ENCODE measurements at regions not wholly inside any gene's neighbourhood (a gene's known extent, or its start where the extent isn't known, plus 50 kb on each side); places are given as distances from the start of the nearest gene placed in this dataset.
"Not testable (repeated sequence)": the region's sequence is repeated elsewhere in the genome, so short reads cannot be mapped to it uniquely, and the experiment has no call there.

DNA sequence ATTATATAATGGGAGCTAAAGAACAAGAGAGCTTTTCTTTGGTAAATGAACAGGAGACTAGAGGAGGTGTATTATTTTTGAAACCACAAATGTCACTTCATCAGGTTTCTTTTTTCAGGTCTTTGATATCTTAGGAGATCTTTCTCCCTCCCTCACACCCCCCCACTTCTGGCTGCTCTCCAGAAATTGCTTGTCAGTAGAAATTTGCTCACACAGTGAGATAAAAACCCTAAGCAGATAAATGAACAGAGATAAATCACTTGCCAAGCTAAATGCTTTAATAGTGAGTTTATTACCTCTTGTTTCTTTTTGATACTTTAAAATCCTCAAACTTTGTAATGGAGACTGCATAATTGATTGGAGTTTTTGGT lies 421.2 kb upstream of the TENM3 start:
- no peak for DNase-seq (ENCODE audit: low read depth)

- DNase-seq (ENCODE audit: low read depth): no peak
These were observed 420.0 kb upstream of the TENM3 start for GRCh38 chr4:181823183-181823582.

DNA sequence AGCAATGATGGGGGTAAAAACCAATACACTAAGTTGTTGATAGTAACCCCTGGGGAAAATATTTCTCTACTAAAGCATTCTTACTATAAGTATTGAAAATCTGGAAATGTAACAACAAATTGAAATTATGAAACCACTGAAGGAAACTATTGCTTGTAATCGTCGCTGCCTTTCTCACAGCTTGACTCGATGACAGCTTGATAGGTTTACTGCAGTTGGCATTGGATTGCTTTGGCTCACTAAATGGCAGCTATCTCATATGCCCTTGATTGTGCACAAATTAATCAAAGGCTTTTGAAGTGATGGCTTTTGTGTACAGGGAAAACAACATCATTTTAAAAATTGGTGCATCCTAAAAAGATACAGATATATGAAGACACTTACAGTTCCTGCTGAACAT lies 419.6 kb upstream of the TENM3 start:
- DNase-seq (ENCODE audit: low read depth): no peak

DNA sequence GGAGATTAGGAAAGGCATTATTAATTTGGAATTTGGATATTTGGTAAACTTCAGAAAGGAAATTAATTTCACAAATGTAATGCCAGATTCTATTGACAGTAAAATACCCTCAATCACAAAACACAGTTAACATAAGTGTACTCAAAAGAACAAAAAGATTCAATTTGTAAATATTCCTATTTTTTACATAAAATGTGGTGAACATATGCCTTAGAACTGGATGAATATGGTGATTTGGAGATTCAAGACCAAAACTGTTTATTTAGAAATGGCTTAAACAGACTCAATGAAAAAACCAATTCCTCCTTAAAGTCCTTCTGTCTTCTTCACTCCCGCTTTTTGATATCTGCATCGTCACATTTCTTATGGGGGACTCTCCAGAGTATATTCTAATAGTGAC lies 417.6 kb upstream of the TENM3 start:
- no peak for DNase-seq (ENCODE audit: low read depth)

DNA sequence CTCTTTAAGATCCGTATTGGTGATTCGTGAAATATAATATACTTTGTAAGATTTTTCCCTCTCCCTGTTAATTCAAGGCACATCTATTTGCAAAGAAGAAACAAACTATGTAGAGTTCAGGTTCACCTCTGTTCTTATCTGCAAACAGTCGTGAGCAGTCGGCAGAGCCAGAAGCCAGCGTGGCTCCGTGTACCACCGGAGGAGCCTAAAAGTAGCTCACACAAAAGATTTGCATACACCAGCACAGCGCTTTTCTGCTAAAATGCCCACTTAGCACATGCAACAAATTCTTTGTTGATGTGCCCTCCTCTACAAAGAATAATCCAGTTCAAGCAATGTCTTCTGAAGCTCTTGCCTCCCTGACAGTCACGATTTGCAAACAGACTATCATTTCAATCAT lies 416.0 kb upstream of the TENM3 start:
- no peak for DNase-seq (ENCODE audit: low read depth)

GRCh38 chr4:181830404-181831035 lies 412.7 kb upstream of the TENM3 start:
- no peak for DNase-seq (ENCODE audit: low read depth)

DNA sequence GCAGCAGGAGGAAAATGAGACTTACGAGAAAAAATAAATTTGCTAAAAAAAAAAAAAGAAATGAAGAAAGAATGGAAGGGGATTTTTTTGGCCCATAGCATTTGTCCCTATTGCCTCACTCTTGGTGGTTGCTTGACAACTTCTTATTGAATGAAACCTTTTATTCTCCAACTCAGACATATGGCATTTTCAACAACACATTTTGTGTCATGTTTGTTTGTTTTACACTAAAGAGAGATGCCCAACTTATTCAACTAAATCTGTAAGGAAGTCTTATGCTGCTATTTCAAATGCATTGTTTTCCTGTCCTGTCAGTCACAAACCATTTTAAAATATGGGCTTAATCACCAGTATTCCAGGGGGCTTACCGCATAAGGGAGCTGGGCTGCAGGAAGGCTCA lies 409.1 kb upstream of the TENM3 start:
- DNase-seq (ENCODE audit: low read depth): no peak

DNA sequence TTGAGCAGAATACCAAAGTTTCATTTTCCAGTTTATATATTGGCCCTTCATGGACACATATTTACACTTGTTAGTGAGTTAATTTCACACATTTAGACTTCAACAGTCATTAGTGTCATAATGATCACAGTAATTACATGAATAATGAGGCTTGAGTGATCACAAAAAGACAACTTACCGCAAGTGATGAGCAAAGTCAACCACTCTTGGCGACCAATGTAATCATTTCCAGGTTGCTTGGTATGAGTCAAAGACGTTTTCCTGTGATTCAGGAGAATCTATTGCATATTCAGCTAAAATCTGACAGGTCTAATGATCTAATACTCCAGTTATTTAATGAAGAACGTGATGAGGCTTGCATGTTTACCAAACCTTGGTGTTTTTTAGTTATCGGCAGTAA lies 407.9 kb upstream of the TENM3 start:
- no peak for DNase-seq (ENCODE audit: low read depth)

- DNase-seq (ENCODE audit: low read depth): no peak
These were observed 404.9 kb upstream of the TENM3 start for GRCh38 chr4:181838253-181838652.

DNA sequence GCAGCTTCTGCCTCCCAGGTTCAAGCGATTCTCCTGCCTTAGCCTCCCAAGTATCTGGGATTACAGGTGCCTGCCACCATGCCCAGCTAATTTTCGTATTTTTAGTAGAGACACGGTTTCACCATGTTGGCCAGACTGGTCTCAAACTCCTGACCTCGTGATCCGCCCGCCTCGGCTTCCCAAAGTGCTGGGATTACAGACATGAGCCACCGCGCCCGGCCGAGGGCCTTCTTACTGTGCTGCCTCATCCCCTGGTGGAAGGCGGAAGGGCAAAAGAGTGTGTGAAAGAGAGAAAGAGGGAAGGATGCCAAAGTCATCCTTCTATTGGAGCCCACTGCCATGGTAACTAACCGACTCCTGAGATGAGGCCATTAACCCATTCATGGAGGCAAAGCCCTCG lies 399.4 kb upstream of the TENM3 start:
- not testable (repeated sequence) for DNase-seq (ENCODE audit: low read depth)

GRCh38 chr4:181845617-181846016 lies 397.6 kb upstream of the TENM3 start:
- no peak for DNase-seq (ENCODE audit: low read depth)

DNA sequence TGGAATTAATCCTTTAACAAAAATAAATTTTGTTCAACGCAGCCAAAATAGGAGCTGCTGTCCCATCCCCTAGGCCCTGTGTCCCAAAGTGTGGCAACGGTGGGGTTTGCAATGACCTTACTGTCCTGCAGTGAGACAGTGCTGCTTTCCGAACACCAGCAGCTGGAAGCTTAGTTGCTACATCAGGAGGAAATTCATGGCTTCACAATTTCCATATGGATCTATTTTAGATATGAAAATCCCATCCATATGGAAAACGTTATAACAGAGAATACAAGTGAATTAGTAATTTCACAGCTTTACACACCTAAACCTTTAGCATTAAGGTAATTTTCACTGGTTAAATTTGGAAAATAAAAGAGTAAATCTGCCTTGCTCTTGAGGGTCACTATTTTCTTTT lies 396.3 kb upstream of the TENM3 start:
- DNase-seq (ENCODE audit: low read depth): no peak

DNA sequence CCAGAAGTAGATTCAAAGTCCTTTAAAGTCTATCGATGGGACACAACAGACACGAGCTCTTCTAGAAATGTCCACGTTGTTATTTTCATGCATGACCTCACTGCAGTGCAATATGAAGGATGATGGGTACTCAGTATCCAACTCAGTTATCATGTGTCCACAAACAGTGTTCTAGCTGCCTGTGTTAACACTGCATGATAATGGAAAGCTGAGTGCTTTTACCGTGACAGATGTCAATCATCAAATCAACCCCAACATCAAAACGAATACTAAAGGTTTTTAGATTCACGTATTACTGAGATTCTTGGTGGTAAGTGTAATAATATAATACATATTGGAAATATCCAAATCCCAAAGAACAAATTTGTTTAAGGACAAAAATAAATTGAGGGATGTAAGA lies 394.8 kb upstream of the TENM3 start:
- no peak for DNase-seq (ENCODE audit: low read depth)

- no peak for DNase-seq (ENCODE audit: low read depth)
These were observed 393.7 kb upstream of the TENM3 start for GRCh38 chr4:181849472-181849871.

- DNase-seq (ENCODE audit: low read depth): peak; percentile 5
These were observed 389.2 kb upstream of the TENM3 start for GRCh38 chr4:181853881-181854511.

GRCh38 chr4:181855307-181855706 lies 387.9 kb upstream of the TENM3 start:
- DNase-seq (ENCODE audit: low read depth): no peak

- DNase-seq (ENCODE audit: low read depth): not testable (repeated sequence)
These were observed 385.7 kb upstream of the TENM3 start for GRCh38 chr4:181857471-181857870.

GRCh38 chr4:181858741-181859140 lies 384.5 kb upstream of the TENM3 start:
- no peak for DNase-seq (ENCODE audit: low read depth)

- no peak for DNase-seq (ENCODE audit: low read depth)
These were observed 383.8 kb upstream of the TENM3 start for GRCh38 chr4:181859439-181859838.

- DNase-seq (ENCODE audit: low read depth): peak; percentile 71
These were observed 383.0 kb upstream of the TENM3 start for GRCh38 chr4:181860157-181860556.

- DNase-seq (ENCODE audit: low read depth): no peak
These were observed 382.5 kb upstream of the TENM3 start for GRCh38 chr4:181860668-181861067.

- DNase-seq (ENCODE audit: low read depth): peak; percentile 10
These were observed 379.3 kb upstream of the TENM3 start for GRCh38 chr4:181863856-181864255.

GRCh38 chr4:181870326-181870725 lies 372.9 kb upstream of the TENM3 start:
- no peak for DNase-seq (ENCODE audit: low read depth)

DNA sequence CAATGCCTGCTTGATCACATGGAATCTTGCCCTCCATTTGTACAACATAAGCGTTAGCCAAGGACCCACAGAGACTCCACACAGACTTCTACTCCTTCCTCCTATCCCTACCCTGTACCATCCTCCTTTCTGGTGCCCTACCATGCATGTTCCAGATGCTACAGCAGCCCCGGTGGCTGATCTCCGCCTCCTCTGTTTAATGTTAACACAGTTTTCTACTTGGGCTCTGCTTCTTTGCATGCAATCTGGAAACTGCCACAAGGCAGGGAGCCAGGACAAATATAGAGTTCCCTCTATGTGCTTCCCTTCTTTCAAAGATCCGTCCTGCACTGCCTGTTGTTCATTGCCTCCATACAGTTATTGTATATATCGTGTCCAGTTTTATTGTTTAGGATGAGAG lies 368.6 kb upstream of the TENM3 start:
- DNase-seq (ENCODE audit: low read depth): no peak

Data from GM04504 (cell line).